Progenitor cell of endocrine pancreas (in vitro differentiated cells): ENCODE measurements at regions not wholly inside any gene's neighbourhood (a gene's known extent, or its start where the extent isn't known, plus 50 kb on each side); places are given as distances from the start of the nearest gene placed in this dataset.

Source experiments
- DNase-seq: peaks from one replicate; pipeline ENCODE4 v3.0.0; 2021; ENCODE audit warnings: low spot score; ENCODE audit not compliant: unreplicated experiment
- H3K27ac Mint-ChIP-seq: 2 replicates; pipeline ENCODE4 v1.8.0; 2021; ENCODE audit warnings: mild to moderate bottlenecking, moderate library complexity, mixed read lengths
- H3K27me3 Mint-ChIP-seq: 2 replicates; pipeline ENCODE4 v1.8.0; 2021; ENCODE audit warnings: mixed read lengths
- H3K36me3 Mint-ChIP-seq: 2 replicates; pipeline ENCODE4 v1.8.0; 2022; ENCODE audit warnings: mixed read lengths; ENCODE audit not compliant: insufficient read depth
- H3K4me1 Mint-ChIP-seq: 2 replicates; pipeline ENCODE4 v1.8.0; 2021; ENCODE audit warnings: low read depth, mixed read lengths
- H3K4me3 Mint-ChIP-seq: 2 replicates; pipeline ENCODE4 v1.8.0; 2021; ENCODE audit warnings: low read depth, mild to moderate bottlenecking, moderate library complexity, mixed read lengths
- H3K9me3 Mint-ChIP-seq: 2 replicates; pipeline ENCODE4 v1.8.0; 2021; ENCODE audit warnings: low read depth, mixed read lengths
- CTCF ChIP-seq: fragments of 200-600 bp; sonication (generic); IDR thresholded peaks from one replicate; pipeline ENCODE4 v1.5.0; 2021; ENCODE audit warnings: antibody characterized with exemption, mild to moderate bottlenecking; ENCODE audit not compliant: unreplicated experiment

GRCh38 chr18:26734760-26735159 is 130.7 kb downstream of the AQP4 start:
- no peak for TF ChIP-seq CTCF
- H3K4me3 Mint-ChIP-seq, result no peak overlapping the region
- no peak for DNase-seq
- no peak overlapping the region for H3K27ac Mint-ChIP-seq
- H3K27me3 Mint-ChIP-seq, result no peaks in the 10 kb centered on the region
- H3K36me3 Mint-ChIP-seq, result no peaks in the 10 kb centered on the region
- no peaks in the 10 kb centered on the region for H3K9me3 Mint-ChIP-seq
- no peaks in the 10 kb centered on the region for H3K4me1 Mint-ChIP-seq

GRCh38 chr18:26729449-26729848 is 136.1 kb downstream of the AQP4 start:
- no peak overlapping the region for H3K27ac Mint-ChIP-seq
- no peak for TF ChIP-seq CTCF
- DNase-seq, result no peak
- H3K27me3 Mint-ChIP-seq, result peaks cover 3% of the 10 kb centered on the region
- H3K4me3 Mint-ChIP-seq, result no peak overlapping the region
- H3K9me3 Mint-ChIP-seq, result no peaks in the 10 kb centered on the region
- H3K4me1 Mint-ChIP-seq, result no peaks in the 10 kb centered on the region
- H3K36me3 Mint-ChIP-seq, result no peaks in the 10 kb centered on the region

- H3K9me3 Mint-ChIP-seq, result no peaks in the 10 kb centered on the region
- H3K4me1 Mint-ChIP-seq, result no peaks in the 10 kb centered on the region
- no peak for DNase-seq
- H3K36me3 Mint-ChIP-seq, result no peaks in the 10 kb centered on the region
- H3K27ac Mint-ChIP-seq, result no peak overlapping the region
- TF ChIP-seq CTCF, result no peak
- peaks cover 3% of the 10 kb centered on the region for H3K27me3 Mint-ChIP-seq
- H3K4me3 Mint-ChIP-seq, result no peak overlapping the region
These were observed 136.5 kb downstream of the AQP4 start for GRCh38 chr18:26729008-26729407.

GRCh38 chr18:26723981-26724380 is 141.5 kb downstream of the AQP4 start:
- Mint-ChIP-seq H3K9me3 (no peaks in the 10 kb centered on the region), H3K27me3 (peaks cover 4% of the 10 kb centered on the region), H3K4me3 (no peak overlapping the region), H3K36me3 (no peaks in the 10 kb centered on the region), H3K4me1 (no peaks in the 10 kb centered on the region), H3K27ac (no peak overlapping the region)
- no peak for TF ChIP-seq CTCF
- no peak for DNase-seq

- no peaks in the 10 kb centered on the region for H3K9me3 Mint-ChIP-seq
- no peak for TF ChIP-seq CTCF
- no peaks in the 10 kb centered on the region for H3K36me3 Mint-ChIP-seq
- no peaks in the 10 kb centered on the region for H3K4me1 Mint-ChIP-seq
- H3K27me3 Mint-ChIP-seq, result peaks cover 2% of the 10 kb centered on the region
- DNase-seq, result no peak
- H3K27ac Mint-ChIP-seq, result no peak overlapping the region
- no peak overlapping the region for H3K4me3 Mint-ChIP-seq
These were observed 143.0 kb downstream of the AQP4 start for GRCh38 chr18:26722565-26722931.
